ENCODE measurements at regions not wholly inside any gene's neighbourhood (a gene's known extent, or its start where the extent isn't known, plus 50 kb on each side); places are given as distances from the start of the nearest gene placed in this dataset.

GRCh38 chr2:11987151-11987550 lies 240.7 kb downstream of the LPIN1 start:
- TF ChIP-seq CTCF (IDR thresholded peaks at IDR 0.05; ENCODE audit: low read depth, low read length, poor library complexity, severe bottlenecking) (no peak), EZH2phosphoT487 (IDR thresholded peaks at IDR 0.05; ENCODE audit: borderline replicate concordance, low read length) (no peak)
